ENCODE measurements at regions not wholly inside any gene's neighbourhood (a gene's known extent, or its start where the extent isn't known, plus 50 kb on each side); places are given as distances from the start of the nearest gene placed in this dataset.

DNA sequence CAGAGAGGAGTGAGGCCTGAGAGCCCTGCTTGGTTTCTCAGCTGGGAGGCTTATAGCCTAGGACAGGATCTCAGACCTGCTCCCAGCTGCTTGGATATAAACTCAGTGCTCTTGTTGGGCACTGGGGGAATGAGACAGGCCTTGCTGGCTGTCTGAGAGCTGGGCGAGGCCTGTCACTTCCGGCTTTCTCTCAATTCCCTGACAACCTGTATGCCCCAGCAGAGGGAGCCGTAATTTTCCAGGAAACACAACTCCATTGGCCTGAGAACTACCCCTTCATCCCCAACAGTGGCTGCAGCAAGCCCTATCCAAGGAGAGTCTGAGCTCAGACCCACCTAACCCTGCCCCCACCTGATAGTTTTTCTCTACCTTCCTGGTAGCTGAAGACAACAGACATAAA lies 258.3 kb upstream of the STXBP6 start:
- Histone ChIP-seq H3K27ac (ENCODE audit: low read length) (no peak overlapping the region), H3K9ac (ENCODE audit: low read length) (no peak overlapping the region), H3F3A (ENCODE audit: insufficient read depth, low read length, poor library complexity, severe bottlenecking) (no peaks in the 10 kb centered on the region), H3K9me2 (ENCODE audit: insufficient read depth, low read length) (no peaks in the 10 kb centered on the region), H3K4me3 (ENCODE audit: low read length) (no peak overlapping the region), H3K79me2 (replicated peaks; ENCODE audit: insufficient read depth, low read length) (no peaks in the 10 kb centered on the region), H2AFZ (ENCODE audit: low read depth, low read length) (no peak overlapping the region), H3K27me3 (ENCODE audit: insufficient read depth, low read depth, low read length) (no peaks in the 10 kb centered on the region), H3K36me3 (ENCODE audit: insufficient read depth, low read length) (no peaks in the 10 kb centered on the region), H3K9me3 (ENCODE audit: low read length) (no peaks in the 10 kb centered on the region), H3K4me2 (ENCODE audit: low read length) (no peak overlapping the region), H4K20me1 (ENCODE audit: insufficient read depth) (no peaks in the 10 kb centered on the region)
- TF ChIP-seq EZH2 (IDR thresholded peaks at IDR 0.05; ENCODE audit: borderline replicate concordance, insufficient read depth, low read length, poor library complexity, severe bottlenecking) (no peak), EP300 (conservative IDR thresholded peaks at IDR 0.05; ENCODE audit: poor library complexity, severe bottlenecking) (no peak), SMC3 (conservative IDR thresholded peaks at IDR 0.05; ENCODE audit: poor library complexity) (no peak), TAF1 (IDR thresholded peaks at IDR 0.05; ENCODE audit: low read depth) (no peak), POLR2AphosphoS5 (IDR thresholded peaks at IDR 0.05) (no peak), RAD21 (conservative IDR thresholded peaks at IDR 0.05) (no peak), MXI1 (conservative IDR thresholded peaks at IDR 0.05; ENCODE audit: poor library complexity, severe bottlenecking) (no peak)
- TF ChIP-seq, protein P1, sequence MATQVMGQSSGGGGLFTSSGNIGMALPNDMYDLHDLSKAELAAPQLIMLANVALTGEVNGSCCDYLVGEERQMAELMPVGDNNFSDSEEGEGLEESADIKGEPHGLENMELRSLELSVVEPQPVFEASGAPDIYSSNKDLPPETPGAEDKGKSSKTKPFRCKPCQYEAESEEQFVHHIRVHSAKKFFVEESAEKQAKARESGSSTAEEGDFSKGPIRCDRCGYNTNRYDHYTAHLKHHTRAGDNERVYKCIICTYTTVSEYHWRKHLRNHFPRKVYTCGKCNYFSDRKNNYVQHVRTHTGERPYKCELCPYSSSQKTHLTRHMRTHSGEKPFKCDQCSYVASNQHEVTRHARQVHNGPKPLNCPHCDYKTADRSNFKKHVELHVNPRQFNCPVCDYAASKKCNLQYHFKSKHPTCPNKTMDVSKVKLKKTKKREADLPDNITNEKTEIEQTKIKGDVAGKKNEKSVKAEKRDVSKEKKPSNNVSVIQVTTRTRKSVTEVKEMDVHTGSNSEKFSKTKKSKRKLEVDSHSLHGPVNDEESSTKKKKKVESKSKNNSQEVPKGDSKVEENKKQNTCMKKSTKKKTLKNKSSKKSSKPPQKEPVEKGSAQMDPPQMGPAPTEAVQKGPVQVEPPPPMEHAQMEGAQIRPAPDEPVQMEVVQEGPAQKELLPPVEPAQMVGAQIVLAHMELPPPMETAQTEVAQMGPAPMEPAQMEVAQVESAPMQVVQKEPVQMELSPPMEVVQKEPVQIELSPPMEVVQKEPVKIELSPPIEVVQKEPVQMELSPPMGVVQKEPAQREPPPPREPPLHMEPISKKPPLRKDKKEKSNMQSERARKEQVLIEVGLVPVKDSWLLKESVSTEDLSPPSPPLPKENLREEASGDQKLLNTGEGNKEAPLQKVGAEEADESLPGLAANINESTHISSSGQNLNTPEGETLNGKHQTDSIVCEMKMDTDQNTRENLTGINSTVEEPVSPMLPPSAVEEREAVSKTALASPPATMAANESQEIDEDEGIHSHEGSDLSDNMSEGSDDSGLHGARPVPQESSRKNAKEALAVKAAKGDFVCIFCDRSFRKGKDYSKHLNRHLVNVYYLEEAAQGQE (IDR thresholded peaks at IDR 0.05; ENCODE audit: borderline replicate concordance): no peak
- TF ChIP-seq, protein P2, sequence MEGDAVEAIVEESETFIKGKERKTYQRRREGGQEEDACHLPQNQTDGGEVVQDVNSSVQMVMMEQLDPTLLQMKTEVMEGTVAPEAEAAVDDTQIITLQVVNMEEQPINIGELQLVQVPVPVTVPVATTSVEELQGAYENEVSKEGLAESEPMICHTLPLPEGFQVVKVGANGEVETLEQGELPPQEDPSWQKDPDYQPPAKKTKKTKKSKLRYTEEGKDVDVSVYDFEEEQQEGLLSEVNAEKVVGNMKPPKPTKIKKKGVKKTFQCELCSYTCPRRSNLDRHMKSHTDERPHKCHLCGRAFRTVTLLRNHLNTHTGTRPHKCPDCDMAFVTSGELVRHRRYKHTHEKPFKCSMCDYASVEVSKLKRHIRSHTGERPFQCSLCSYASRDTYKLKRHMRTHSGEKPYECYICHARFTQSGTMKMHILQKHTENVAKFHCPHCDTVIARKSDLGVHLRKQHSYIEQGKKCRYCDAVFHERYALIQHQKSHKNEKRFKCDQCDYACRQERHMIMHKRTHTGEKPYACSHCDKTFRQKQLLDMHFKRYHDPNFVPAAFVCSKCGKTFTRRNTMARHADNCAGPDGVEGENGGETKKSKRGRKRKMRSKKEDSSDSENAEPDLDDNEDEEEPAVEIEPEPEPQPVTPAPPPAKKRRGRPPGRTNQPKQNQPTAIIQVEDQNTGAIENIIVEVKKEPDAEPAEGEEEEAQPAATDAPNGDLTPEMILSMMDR (IDR thresholded peaks at IDR 0.05; ENCODE audit: poor library complexity, severe bottlenecking): no peak

DNA sequence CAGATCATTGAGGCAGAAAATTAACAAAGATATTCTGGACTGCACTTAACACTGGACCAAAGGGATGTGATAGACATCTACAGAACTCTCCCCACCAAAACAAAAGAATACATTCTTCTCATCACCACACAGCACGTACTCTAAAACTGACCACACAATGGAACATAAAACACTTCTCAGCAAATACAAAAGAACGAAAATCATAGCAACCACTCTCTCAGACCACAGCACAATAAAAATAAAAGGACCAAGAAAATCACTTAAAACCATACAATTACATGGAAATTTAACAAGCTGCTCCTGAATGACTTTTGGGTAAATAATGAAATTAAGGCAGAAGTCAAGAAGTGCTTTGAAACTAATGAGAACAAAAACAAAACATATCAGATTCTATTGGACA lies 254.0 kb upstream of the STXBP6 start:
- Histone ChIP-seq H3K27ac (ENCODE audit: low read length) (no peak overlapping the region), H3K36me3 (ENCODE audit: insufficient read depth, low read length) (no peaks in the 10 kb centered on the region), H3K9me2 (ENCODE audit: insufficient read depth, low read length) (no peaks in the 10 kb centered on the region), H3K9me3 (ENCODE audit: low read length) (no peaks in the 10 kb centered on the region), H4K20me1 (ENCODE audit: insufficient read depth) (no peaks in the 10 kb centered on the region), H2AFZ (ENCODE audit: low read depth, low read length) (no peak overlapping the region), H3K4me2 (ENCODE audit: low read length) (no peak overlapping the region), H3K4me3 (ENCODE audit: low read length) (no peak overlapping the region), H3K79me2 (replicated peaks; ENCODE audit: insufficient read depth, low read length) (no peaks in the 10 kb centered on the region), H3F3A (ENCODE audit: insufficient read depth, low read length, poor library complexity, severe bottlenecking) (no peaks in the 10 kb centered on the region), H3K9ac (ENCODE audit: low read length) (no peak overlapping the region), H3K27me3 (ENCODE audit: insufficient read depth, low read depth, low read length) (no peaks in the 10 kb centered on the region)
- TF ChIP-seq, protein P2 (IDR thresholded peaks at IDR 0.05; ENCODE audit: poor library complexity, severe bottlenecking): no peak
